ENCODE measurements at regions not wholly inside any gene's neighbourhood (a gene's known extent, or its start where the extent isn't known, plus 50 kb on each side); places are given as distances from the start of the nearest gene placed in this dataset.

DNA sequence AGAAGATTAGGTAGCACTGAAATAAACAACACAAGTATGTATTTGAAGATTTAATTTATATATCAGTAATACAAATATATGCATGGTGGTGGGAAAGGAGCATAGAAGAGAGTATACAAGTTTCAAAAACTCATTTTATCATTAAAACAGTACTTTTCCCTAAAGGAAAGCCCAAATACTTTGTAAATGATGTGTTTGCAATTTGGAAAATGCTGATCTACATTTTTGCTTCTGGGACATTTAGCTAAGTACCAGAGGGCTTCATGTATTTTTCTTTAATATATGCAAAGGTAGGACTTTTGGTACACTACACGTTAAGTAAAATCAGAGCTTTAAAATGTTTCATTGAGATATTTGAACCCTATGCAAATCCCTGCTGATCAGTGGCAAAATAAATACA lies 1624.2 kb downstream of the SUCLG1 start:
- Histone ChIP-seq H3K27ac (no peak overlapping the region), H3K4me3 (no peak overlapping the region), H3K27me3 (no peaks in the 10 kb centered on the region), H3K9ac (no peak overlapping the region), H3K4me2 (no peak overlapping the region), H3K4me1 (peaks cover 0 to 24% (median 7%) of the 10 kb centered on the region in 10 experiments; a peak in 9 of 20 replicates), H4K20me1 (no peaks in the 10 kb centered on the region), H3K36me3 (no peaks in the 10 kb centered on the region), H3K9me3 (replicated peaks in 1 of 11) (0 out of 22 replicates have a peak, but pooled peaks cover 0 to 3% (median 0%) of the 10 kb centered on the region in 11 experiments)
- TF ChIP-seq Cebpa-rat (IDR thresholded peaks at IDR 0.05): no peak

DNA sequence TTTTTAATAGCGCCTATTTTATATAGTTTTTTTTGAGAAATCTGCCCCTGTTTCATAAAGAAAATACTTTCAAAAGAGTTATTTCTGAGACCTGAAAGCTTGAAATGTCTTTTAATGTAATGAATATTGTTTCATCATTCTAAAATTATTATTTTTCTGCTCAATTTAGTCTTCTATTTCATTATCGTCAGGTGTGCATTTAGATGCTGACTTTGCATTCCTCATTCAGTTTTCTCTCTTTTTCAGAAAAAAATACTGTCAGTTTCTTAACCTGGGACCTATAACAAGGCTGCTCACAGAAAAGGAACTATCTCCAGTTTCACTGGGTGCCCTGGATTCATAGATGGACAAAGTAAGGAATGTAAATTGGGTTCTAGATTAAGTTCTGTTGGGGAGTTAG lies 1631.7 kb downstream of the SUCLG1 start:
- H3K27ac ChIP-seq: no peak overlapping the region
- H3K9ac ChIP-seq: no peak overlapping the region
- no peaks in the 10 kb centered on the region for H4K20me1 ChIP-seq
- no peak for TF ChIP-seq Cebpa-rat (IDR thresholded peaks at IDR 0.05)
- no peak overlapping the region for H3K4me3 ChIP-seq
- H3K36me3 ChIP-seq: no peaks in the 10 kb centered on the region
- H3K4me1 ChIP-seq: no peaks in the 10 kb centered on the region
- H3K4me2 ChIP-seq: no peak overlapping the region
- no peaks in the 10 kb centered on the region for H3K27me3 ChIP-seq
- H3K9me3 ChIP-seq (replicated peaks in 1 of 11): no peaks in the 10 kb centered on the region

DNA sequence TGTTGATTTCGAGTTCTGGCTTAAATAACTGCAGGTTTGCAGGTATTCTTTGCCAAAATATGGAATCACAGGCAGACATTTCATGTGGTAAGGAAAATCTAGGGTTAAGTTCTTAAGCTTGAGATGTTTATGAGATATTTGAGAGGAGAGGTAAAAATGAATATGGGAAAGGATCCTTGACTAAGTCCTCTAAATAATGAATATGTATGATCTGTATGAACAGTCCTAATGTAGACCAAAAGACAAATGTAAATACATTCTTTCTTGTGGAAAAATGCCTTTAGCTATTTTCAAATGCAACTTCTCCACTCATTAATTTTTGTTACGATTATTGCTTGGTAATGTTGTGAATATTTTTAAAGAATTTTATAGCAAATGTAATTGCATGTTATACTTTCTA lies 1632.6 kb downstream of the SUCLG1 start:
- Histone ChIP-seq H3K27me3 (no peaks in the 10 kb centered on the region), H3K36me3 (no peaks in the 10 kb centered on the region), H3K27ac (no peak overlapping the region), H3K4me2 (no peak overlapping the region), H3K4me3 (no peak overlapping the region), H4K20me1 (no peaks in the 10 kb centered on the region), H3K9me3 (replicated peaks in 1 of 11) (no peaks in the 10 kb centered on the region), H3K4me1 (no peaks in the 10 kb centered on the region), H3K9ac (no peak overlapping the region)
- no peak for TF ChIP-seq Cebpa-rat (IDR thresholded peaks at IDR 0.05)

DNA sequence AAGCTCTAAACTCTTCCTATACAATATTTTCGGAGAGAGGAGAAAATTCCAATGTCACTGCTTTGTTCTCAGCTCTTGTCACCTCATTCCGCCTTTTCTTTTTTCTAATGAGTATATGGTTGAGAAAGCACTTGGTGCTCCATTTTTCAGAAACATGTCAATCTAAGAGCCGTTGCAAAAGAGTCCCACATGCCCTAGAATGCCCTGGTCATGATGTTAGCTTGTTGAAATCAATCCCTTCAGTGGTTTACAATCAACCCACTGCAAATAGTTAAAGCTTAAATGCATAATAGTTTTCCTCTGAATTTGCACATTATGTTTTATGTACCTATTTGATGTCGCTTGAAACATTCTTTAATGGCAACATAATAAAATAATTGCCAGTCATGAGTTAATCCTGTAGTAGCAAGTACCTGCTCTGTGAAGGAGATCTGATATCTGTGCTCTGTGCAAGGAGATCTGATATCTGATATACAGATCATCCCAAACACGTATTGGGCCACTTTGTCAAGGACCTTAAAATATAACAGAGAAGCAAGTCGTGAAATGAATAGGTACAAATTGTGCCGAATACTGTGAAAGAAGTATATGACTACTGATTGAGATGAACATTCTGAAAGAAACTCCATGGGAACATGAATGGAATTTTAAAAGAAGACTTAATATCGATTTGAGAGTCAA lies 1633.5 kb downstream of the SUCLG1 start:
- Histone ChIP-seq H3K4me3 (no peak overlapping the region), H3K4me2 (no peak overlapping the region)
- TF ChIP-seq Cebpa-rat (IDR thresholded peaks at IDR 0.05): no peak

DNA sequence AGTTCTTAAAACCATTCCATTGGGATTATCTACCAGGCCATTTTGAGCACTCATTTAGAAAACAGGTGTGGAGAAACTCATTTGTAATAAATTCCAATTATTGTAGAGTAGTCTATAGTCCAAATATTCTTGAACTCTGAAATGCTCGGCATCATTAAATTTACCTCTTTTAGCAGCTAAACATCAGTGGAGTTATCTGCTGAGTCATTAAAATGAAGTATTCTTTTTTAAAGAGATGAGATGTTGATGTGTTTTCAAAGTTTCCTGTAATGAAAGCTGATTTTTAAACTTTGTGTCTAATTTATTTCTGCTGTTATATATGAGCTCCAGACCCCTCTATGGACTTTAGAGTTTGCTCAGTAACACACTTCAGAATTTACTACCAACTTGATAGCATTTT lies 1635.2 kb downstream of the SUCLG1 start:
- Histone ChIP-seq H3K27me3 (no peaks in the 10 kb centered on the region), H3K4me3 (no peak overlapping the region), H3K27ac (no peak overlapping the region), H3K36me3 (no peaks in the 10 kb centered on the region), H3K9me3 (replicated peaks in 1 of 11) (no peaks in the 10 kb centered on the region), H3K4me1 (no peaks in the 10 kb centered on the region), H4K20me1 (no peaks in the 10 kb centered on the region; a peak in 1 of 22 replicates), H3K9ac (no peak overlapping the region), H3K4me2 (no peak overlapping the region)
- no peak for TF ChIP-seq Cebpa-rat (IDR thresholded peaks at IDR 0.05)

More for the DNA sequence above, 1633.5 kb downstream of the SUCLG1 start:
- Histone ChIP-seq H3K27ac (no peak overlapping the region), H4K20me1 (no peaks in the 10 kb centered on the region), H3K9ac (no peak overlapping the region), H3K27me3 (no peaks in the 10 kb centered on the region), H3K36me3 (no peaks in the 10 kb centered on the region), H3K4me1 (no peaks in the 10 kb centered on the region), H3K9me3 (replicated peaks in 1 of 11) (no peaks in the 10 kb centered on the region)

DNA sequence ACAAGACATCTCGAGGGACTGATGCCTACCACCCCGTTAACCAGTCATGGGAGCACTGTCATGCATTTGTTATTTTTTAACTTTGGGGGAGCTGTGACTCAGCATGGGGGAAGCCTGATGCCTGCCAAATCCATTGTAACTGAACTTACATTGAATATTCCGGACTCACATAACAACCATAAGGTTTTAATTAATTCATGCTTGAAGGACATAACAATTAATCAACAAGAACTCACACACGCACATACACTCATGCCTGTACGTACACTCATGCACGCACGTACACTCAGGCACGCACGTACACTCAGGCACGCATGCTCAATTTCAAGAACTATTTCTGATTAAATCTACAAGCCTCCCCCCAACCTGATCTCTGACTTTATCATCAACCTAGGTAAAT lies 1639.1 kb downstream of the SUCLG1 start:
- Histone ChIP-seq H3K9me3 (replicated peaks in 1 of 11) (no peaks in the 10 kb centered on the region), H3K27me3 (no peaks in the 10 kb centered on the region), H3K36me3 (no peaks in the 10 kb centered on the region), H3K4me1 (no peaks in the 10 kb centered on the region), H4K20me1 (no peaks in the 10 kb centered on the region; a peak in 1 of 22 replicates), H3K9ac (no peak overlapping the region), H3K4me2 (no peak overlapping the region), H3K4me3 (no peak overlapping the region), H3K27ac (no peak overlapping the region)
- TF ChIP-seq Cebpa-rat (IDR thresholded peaks at IDR 0.05): no peak

DNA sequence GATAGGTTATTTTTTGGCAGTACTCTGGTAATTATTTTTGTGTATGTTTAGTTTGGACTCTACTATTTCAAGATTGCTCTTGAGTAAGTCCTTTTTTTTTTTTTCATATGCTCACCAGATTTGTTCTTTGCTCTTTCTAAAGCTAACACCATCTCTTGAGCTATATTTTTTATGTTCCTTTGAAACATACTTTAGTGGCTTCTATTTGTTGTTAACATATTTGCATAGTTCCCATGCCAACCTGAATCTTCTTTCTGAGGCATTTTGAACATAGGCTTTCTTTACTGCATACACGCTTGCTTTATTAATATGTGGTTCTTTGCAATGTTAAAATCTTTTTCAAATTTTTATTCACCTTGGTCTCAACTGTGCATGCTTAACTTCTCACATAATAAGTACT lies 1644.9 kb downstream of the SUCLG1 start:
- Histone ChIP-seq H3K36me3 (no peaks in the 10 kb centered on the region), H4K20me1 (no peaks in the 10 kb centered on the region), H3K4me1 (no peaks in the 10 kb centered on the region), H3K4me2 (no peak overlapping the region), H3K9me3 (replicated peaks in 1 of 11) (no peaks in the 10 kb centered on the region), H3K27ac (no peak overlapping the region), H3K9ac (no peak overlapping the region), H3K27me3 (no peaks in the 10 kb centered on the region), H3K4me3 (no peak overlapping the region)
- TF ChIP-seq Cebpa-rat (IDR thresholded peaks at IDR 0.05): no peak

DNA sequence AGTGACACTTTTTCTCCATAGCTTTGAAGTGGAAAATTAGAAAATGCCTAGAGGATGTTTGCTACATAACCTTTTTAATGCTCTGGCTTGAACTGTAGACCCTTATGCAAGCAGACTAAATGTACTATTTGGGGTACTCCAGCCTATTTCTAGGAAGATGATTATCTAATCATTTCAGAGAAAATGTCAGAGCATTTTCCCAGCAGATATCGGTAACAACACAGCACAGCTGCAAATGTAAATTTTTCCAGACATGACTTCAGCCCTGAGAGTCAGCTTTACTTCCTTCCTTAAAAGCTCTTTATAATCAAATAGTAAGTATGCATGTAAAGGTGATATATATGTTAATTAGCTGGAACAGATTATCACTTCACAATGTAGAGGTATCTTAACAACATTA lies 1647.1 kb downstream of the SUCLG1 start:
- no peak overlapping the region for H3K4me2 ChIP-seq
- H3K4me3 ChIP-seq: no peak overlapping the region
- no peaks in the 10 kb centered on the region for H3K9me3 ChIP-seq (replicated peaks in 1 of 11)
- H3K4me1 ChIP-seq: no peaks in the 10 kb centered on the region
- H3K9ac ChIP-seq: no peak overlapping the region
- no peak for TF ChIP-seq Cebpa-rat (IDR thresholded peaks at IDR 0.05)
- no peak overlapping the region for H3K27ac ChIP-seq
- no peaks in the 10 kb centered on the region for H3K36me3 ChIP-seq
- H3K27me3 ChIP-seq: no peaks in the 10 kb centered on the region
- no peaks in the 10 kb centered on the region for H4K20me1 ChIP-seq

DNA sequence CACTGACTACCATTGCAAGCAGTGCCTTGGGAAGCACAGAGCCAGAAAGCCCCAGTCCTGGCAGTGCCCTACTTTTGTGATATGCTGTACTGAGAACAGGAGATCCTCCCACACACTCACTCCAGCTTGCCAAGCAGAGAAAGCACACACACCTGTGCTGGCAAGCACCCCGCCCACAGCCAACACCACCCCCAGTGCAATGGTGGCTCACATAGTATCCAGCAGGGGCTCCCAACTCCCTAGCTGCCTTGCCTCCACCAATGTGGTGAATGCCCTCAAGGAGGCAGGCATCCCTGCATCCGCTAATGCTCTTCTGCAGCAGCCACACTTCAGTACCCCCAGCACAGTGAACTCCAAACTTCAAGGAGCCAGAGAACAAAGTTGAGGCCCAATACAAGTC lies 1655.8 kb downstream of the SUCLG1 start:
- no peak overlapping the region for H3K27ac ChIP-seq
- TF ChIP-seq Cebpa-rat (IDR thresholded peaks at IDR 0.05): no peak
- no peak overlapping the region for H3K9ac ChIP-seq
- H3K27me3 ChIP-seq: no peaks in the 10 kb centered on the region
- no peak overlapping the region for H3K4me3 ChIP-seq
- no peaks in the 10 kb centered on the region for H4K20me1 ChIP-seq
- H3K36me3 ChIP-seq: no peaks in the 10 kb centered on the region
- H3K9me3 ChIP-seq (replicated peaks in 1 of 11): peaks cover 19 to 34% (median 29%) of the 10 kb centered on the region in 11 experiments
- H3K4me2 ChIP-seq: no peak overlapping the region
- H3K4me1 ChIP-seq: no peaks in the 10 kb centered on the region

DNA sequence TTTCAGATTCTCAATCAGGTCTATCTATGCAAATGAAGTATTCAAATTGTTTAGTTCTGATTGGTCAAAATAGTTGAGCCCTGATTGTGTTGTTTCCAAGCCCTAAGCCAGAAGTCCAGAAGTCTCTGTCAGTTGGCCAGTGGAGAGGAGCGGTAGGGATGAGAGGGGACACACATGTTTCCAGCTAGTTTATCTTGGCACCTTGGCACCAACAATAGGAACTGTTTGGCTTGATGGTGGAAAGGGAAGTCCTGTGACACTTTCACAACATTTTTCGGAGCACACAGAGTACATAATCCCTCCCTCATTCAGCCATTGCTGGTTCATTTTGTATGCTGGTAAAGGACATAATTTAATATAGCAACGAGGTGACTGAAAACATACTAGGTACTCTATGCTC lies 1661.6 kb downstream of the SUCLG1 start:
- no peaks in the 10 kb centered on the region for H4K20me1 ChIP-seq
- H3K9ac ChIP-seq: no peak overlapping the region
- peaks cover 0 to under 1% (median 0%) of the 10 kb centered on the region in 11 experiments; a peak in 3 of 22 replicates for H3K9me3 ChIP-seq (replicated peaks in 1 of 11)
- H3K4me1 ChIP-seq: no peaks in the 10 kb centered on the region
- H3K4me3 ChIP-seq: no peak overlapping the region
- H3K4me2 ChIP-seq: no peak overlapping the region
- no peaks in the 10 kb centered on the region for H3K36me3 ChIP-seq
- no peaks in the 10 kb centered on the region for H3K27me3 ChIP-seq
- no peak for TF ChIP-seq Cebpa-rat (IDR thresholded peaks at IDR 0.05)
- no peak overlapping the region for H3K27ac ChIP-seq
